WERI-Rb-1 (cell line): ENCODE measurements at regions not wholly inside any gene's neighbourhood (a gene's known extent, or its start where the extent isn't known, plus 50 kb on each side); places are given as distances from the start of the nearest gene placed in this dataset.
"Not testable (repeated sequence)": the region's sequence is repeated elsewhere in the genome, so short reads cannot be mapped to it uniquely, and the experiment has no call there.

Experiments used
- DNase-seq: peaks from one replicate; pipeline ENCODE4 v3.0.0-alpha.2; 2020
- H3K27ac ChIP-seq: fragments of 250-450 bp; sonication (Bioruptor Pico); 2 replicates; pipeline ENCODE4 v1.5.1; 2020; ENCODE audit warnings: mild to moderate bottlenecking, moderate library complexity
- H3K27me3 ChIP-seq: fragments of 250-450 bp; sonication (Bioruptor Pico); 2 replicates; pipeline ENCODE4 v1.5.1; 2021; ENCODE audit warnings: mild to moderate bottlenecking, low read depth, moderate library complexity; ENCODE audit not compliant: insufficient read depth, severe bottlenecking
- H3K36me3 ChIP-seq: fragments of 250-450 bp; sonication (Bioruptor Pico); 2 replicates; pipeline ENCODE4 v1.5.1; 2020; ENCODE audit warnings: mild to moderate bottlenecking, moderate library complexity
- H3K4me3 ChIP-seq: 2 replicates; pipeline ENCODE4 v1.5.1; 2011; ENCODE audit warnings: low read depth, mild to moderate bottlenecking, control low read depth, low read length
- H3K9me3 ChIP-seq: fragments of 250-450 bp; sonication (Bioruptor Pico); 2 replicates; pipeline ENCODE4 v1.5.1; 2021; ENCODE audit warnings: mild to moderate bottlenecking, moderate library complexity; ENCODE audit not compliant: severe bottlenecking
- TF ChIP-seq, protein P1 (sequence below): IDR thresholded peaks from 2 replicates; pipeline ENCODE4 v1.5.1; 2011; ENCODE audit warnings: low read depth, mild to moderate bottlenecking, control low read depth, inconsistent platforms, low read length

DNA sequence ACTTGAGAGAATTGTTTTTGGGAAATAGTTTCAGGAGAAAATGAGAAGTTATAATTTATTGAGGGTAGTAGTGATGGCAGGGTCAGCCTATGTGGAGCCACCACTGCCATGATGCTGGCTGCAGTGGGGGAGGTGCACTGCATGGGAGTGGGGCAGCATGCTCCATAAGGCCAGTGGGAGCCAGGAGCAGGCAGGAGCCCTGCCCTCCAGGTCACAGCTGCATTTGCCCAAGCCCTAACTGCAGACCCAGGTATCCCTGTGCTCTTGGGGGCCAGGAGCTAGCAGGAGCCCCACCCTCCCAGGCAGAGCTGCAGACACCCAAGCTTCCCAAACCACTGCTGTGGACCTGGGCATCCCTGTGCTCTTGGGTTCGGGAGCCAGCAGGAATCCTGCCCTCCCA is 757.3 kb upstream of the CRIM1 start:
- Histone ChIP-seq H3K27ac (no peak overlapping the region), H3K9me3 (peaks cover 2% of the 10 kb centered on the region), H3K4me3 (no peak overlapping the region), H3K36me3 (no peaks in the 10 kb centered on the region), H3K27me3 (no peaks in the 10 kb centered on the region)
- TF ChIP-seq, protein P1, sequence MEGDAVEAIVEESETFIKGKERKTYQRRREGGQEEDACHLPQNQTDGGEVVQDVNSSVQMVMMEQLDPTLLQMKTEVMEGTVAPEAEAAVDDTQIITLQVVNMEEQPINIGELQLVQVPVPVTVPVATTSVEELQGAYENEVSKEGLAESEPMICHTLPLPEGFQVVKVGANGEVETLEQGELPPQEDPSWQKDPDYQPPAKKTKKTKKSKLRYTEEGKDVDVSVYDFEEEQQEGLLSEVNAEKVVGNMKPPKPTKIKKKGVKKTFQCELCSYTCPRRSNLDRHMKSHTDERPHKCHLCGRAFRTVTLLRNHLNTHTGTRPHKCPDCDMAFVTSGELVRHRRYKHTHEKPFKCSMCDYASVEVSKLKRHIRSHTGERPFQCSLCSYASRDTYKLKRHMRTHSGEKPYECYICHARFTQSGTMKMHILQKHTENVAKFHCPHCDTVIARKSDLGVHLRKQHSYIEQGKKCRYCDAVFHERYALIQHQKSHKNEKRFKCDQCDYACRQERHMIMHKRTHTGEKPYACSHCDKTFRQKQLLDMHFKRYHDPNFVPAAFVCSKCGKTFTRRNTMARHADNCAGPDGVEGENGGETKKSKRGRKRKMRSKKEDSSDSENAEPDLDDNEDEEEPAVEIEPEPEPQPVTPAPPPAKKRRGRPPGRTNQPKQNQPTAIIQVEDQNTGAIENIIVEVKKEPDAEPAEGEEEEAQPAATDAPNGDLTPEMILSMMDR = no peak
- no peak for DNase-seq

DNA sequence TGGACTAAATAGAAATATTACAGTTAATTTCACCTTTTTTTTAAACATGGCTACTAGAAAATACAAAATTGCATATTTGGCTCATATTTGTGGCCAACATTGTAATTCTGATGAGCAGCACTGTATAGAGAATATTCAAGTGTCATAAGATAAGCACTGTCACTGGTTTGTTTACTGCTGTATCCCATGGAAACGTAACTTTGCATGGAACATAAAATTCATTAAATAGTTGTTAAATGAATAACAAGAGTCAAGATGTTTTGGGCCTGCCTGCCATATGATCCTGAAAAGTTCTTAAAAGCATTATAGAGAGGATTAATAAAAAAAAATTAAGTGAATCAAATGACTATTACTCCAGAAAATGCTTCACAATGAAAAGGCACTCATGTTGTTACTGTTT is 763.7 kb upstream of the CRIM1 start:
- no peak for DNase-seq
- no peak overlapping the region for H3K27ac ChIP-seq
- H3K36me3 ChIP-seq = no peaks in the 10 kb centered on the region
- peaks cover 2% of the 10 kb centered on the region for H3K9me3 ChIP-seq
- TF ChIP-seq, protein P1 = no peak
- no peaks in the 10 kb centered on the region for H3K27me3 ChIP-seq
- H3K4me3 ChIP-seq = no peak overlapping the region

DNA sequence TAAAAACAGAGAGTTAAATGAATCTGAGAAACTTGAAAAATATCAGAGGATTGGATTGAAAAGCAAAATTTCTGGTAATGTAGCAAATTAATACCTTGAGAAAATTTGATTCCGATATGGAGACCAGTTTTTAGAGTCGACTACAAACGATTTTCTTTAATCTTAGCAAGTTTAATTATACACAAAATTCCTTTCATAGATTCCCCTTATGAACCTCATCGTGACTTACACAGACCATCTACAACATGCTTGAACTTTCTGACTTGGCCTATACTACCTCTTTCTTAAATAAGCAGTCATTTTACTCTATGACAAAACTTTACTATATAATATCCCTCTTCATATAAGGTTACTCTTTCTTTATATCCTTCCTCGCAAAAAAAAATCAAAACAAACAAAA is 769.6 kb upstream of the CRIM1 start:
- Histone ChIP-seq H3K27ac (no peak overlapping the region), H3K9me3 (peaks cover 21% of the 10 kb centered on the region), H3K4me3 (no peak overlapping the region), H3K27me3 (no peaks in the 10 kb centered on the region), H3K36me3 (no peaks in the 10 kb centered on the region)
- DNase-seq = no peak
- TF ChIP-seq, protein P1 = no peak

DNA sequence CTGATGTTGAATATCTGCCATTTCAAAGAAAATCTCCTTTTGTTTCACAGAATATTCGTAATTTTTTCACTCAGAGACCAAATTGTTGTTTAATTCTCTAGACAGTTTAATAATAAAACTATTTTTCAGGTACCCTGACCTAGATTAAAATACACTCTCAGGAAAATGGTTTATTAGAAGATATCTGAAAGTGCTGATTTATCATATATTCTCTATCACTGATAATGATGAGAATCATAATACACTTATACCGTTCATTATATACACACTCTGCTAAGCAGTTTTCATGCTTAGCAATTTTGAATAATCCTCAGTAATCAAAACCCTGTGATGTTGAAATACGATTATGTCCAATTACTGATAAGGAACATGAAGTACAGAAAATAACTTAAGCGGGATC is 772.9 kb upstream of the CRIM1 start:
- H3K36me3 ChIP-seq = no peaks in the 10 kb centered on the region
- DNase-seq = no peak
- H3K4me3 ChIP-seq = no peak overlapping the region
- H3K9me3 ChIP-seq = peaks cover 21% of the 10 kb centered on the region
- no peak overlapping the region for H3K27ac ChIP-seq
- TF ChIP-seq, protein P1 = no peak
- H3K27me3 ChIP-seq = no peaks in the 10 kb centered on the region

DNA sequence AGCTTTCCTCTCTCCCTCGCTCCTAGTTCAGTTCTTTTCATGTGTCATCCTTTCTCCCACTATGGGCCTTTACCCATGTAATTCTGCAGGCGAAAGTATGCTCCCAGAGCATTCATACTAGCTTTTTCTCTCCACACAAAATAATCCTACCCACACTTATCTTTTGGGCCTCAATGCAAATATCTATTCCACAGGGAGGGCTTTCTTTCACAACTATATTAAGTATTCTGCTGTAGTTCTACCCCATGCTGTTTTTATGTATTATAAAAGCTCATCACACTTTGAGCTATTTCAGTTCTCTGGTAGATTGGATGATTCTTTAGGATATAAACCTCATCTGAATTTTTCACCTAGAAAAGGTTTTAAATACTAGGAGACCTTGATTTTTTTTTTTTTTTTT is 774.6 kb upstream of the CRIM1 start:
- Histone ChIP-seq H3K4me3 (no peak overlapping the region), H3K36me3 (no peaks in the 10 kb centered on the region), H3K27ac (no peak overlapping the region), H3K9me3 (peaks cover 11% of the 10 kb centered on the region), H3K27me3 (no peaks in the 10 kb centered on the region)
- DNase-seq = no peak
- TF ChIP-seq, protein P1 = no peak

DNA sequence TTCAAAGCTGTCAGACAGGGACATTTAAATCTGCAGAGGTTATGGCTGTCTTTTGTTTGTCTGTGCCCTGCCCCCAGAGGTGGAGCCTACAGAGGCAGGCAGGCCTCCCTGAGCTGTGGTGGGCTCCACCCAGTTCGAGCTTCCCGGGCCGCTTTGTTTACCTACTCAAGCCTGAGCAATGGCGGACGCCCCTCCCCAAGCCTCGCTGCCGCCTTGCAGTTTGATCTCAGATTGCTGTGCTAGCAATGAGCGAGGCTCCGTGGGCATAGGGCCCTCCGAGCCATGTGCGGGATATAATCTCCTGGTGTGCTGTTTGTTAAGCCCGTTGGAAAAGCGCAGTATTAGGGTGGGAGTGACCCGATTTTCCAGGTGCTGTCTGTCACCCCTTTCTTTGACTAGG is 787.0 kb upstream of the CRIM1 start:
- H3K9me3 ChIP-seq, H3K36me3 ChIP-seq, DNase-seq: not testable (repeated sequence)

DNA sequence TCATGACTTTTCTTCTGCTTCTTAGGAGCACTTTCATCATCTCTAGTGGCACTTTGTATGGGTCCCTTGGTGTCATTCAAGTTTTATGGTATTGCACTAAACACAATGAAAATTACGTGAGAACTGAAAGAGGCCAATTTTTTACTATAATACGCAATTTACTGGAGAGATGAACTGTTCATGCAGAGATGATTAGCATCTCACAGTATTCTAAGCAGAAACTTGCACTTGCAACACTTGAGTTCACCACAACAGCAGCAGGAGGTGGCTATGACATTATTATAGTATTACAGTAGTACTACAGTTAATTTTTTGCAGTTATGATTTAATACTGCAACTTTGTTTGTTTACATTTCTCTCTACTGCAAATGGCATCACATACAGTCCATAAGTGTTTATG is 793.1 kb upstream of the CRIM1 start:
- TF ChIP-seq, protein P1 = no peak
- no peaks in the 10 kb centered on the region for H3K27me3 ChIP-seq
- H3K9me3 ChIP-seq = no peaks in the 10 kb centered on the region
- H3K27ac ChIP-seq = no peak overlapping the region
- no peak overlapping the region for H3K4me3 ChIP-seq
- DNase-seq = no peak
- no peaks in the 10 kb centered on the region for H3K36me3 ChIP-seq

More for the DNA sequence above, 787.0 kb upstream of the CRIM1 start:
- H3K4me3 ChIP-seq, H3K27me3 ChIP-seq, H3K27ac ChIP-seq: not testable (repeated sequence)
